SK-N-SH treated with all-trans-retinoic acid at 6 μM for 48 hours (cell line): ENCODE measurements at regions not wholly inside any gene's neighbourhood (a gene's known extent, or its start where the extent isn't known, plus 50 kb on each side); places are given as distances from the start of the nearest gene placed in this dataset.

ENCODE experiments used
- ISL1 ChIP-seq: fragments of 250-450 bp; sonication (Bioruptor Pico); IDR thresholded peaks from 2 replicates; pipeline ENCODE4 v2.1.2; 2022; ENCODE audit warnings: mild to moderate bottlenecking, moderate library complexity
- PPARA ChIP-seq: fragments of 250-450 bp; sonication (Bioruptor Pico); IDR thresholded peaks from 2 replicates; pipeline ENCODE4 v1.5.0; 2020; ENCODE audit warnings: mild to moderate bottlenecking, borderline replicate concordance
- ZFP30 ChIP-seq: fragments of 450-650 bp; formaldehyde crosslinking; IDR thresholded peaks from 2 replicates; pipeline ENCODE4 v1.5.0; 2022; ENCODE audit warnings: mild to moderate bottlenecking, moderate library complexity

DNA sequence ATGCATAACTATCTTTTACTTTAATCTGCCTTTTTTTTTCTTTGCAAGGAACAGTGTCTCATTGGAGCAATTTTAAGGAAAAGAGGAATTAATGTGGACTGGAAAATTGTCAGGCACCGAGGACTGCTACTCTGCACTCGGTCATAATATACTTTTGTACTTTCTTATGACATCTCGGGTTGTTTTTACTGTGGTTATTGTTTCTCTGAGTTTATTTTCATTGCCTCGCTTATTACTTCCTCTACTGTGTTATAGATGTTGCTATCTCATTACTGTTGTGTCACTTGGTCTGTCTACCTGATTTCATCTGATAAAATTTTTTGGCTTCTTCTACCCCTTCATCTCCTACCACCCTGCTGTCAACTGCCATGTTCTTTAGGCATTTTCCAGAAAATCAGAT lies 213.5 kb upstream of the POU1F1 start:
- TF ChIP-seq PPARA (CRISPR knock-in tag) (no peak), ISL1 (CRISPR knock-in tag) (no peak), ZFP30 (CRISPR knock-in tag) (no peak)
